GM12878 (cell line): ENCODE measurements at regions not wholly inside any gene's neighbourhood (a gene's known extent, or its start where the extent isn't known, plus 50 kb on each side); places are given as distances from the start of the nearest gene placed in this dataset.

Source experiments
- ATAC-seq: fragments of 200-7000 bp; cut with Tn5 transposase; 3 replicates; pipeline ENCODE4 v1.9.1; 2020; ENCODE audit warnings: mild to moderate bottlenecking, moderate library complexity
- BruUV-seq: library from RNA; stranded (reverse); fragments of 400-500 nt; replicated peaks from 2 replicates; lab custom pipeline; 2021; lab: Mats Ljungman, UMichigan
- CTCF ChIA-PET: fragments of 300-600 bp; sonication (Branson Sonifier 250); formaldehyde crosslinking; extraction: SDS; loops from one replicate; lab custom pipeline; 2021; ENCODE audit warnings: inconsistent platforms; lab: Yijun Ruan, JAX
- POLR2A ChIA-PET: fragments of 350-600 bp; formaldehyde crosslinking; extraction: SDS; loops from one replicate; lab custom pipeline; 2021; ENCODE audit warnings: inconsistent platforms; lab: Charles Lee
- RAD21 ChIA-PET: fragments of 300-600 bp; sonication (Branson Sonifier 250); formaldehyde crosslinking; loops from one replicate; lab custom pipeline; 2023; ENCODE audit warnings: antibody characterized with exemption; ENCODE audit not compliant: unreplicated experiment; lab: Charles Lee
- SMC1A ChIA-PET: fragments of 300-600 bp; sonication (Branson Sonifier 250); formaldehyde crosslinking; loops from one replicate; lab custom pipeline; 2023; ENCODE audit not compliant: unreplicated experiment, uncharacterized antibody; lab: Charles Lee
- DNase-seq: peaks from one replicate; pipeline ENCODE4 v3.0.0-alpha.2; 2011; ENCODE audit warnings: low read depth, low spot score
- FAIRE-seq: peaks from 3 replicates; lab custom pipeline; 2011; peaks lifted over from hg19 to GRCh38; lab: Jason Lieb, UNC
- H2AFZ ChIP-seq: 2 replicates; pipeline ENCODE4 v1.6.0; 2011; ENCODE audit warnings: low read depth, low read length, control low read depth; ENCODE audit not compliant: control insufficient read depth
- H3K27ac ChIP-seq: 2 replicates; pipeline ENCODE4 v1.5.1; 2011; ENCODE audit warnings: control low read depth; ENCODE audit not compliant: control insufficient read depth, insufficient read depth
- H3K27me3 ChIP-seq, 2 experiments: replicated peaks in 1 of 2; 2 replicates each; pipeline versions ENCODE4 v1.6.0 to v1.6.1; 2011; ENCODE audit warnings: low read length in 1 of 2; ENCODE audit not compliant: control insufficient read depth in 2 of 2, insufficient read depth in 2 of 2
- H3K36me3 ChIP-seq, 2 experiments: 2 replicates each; pipeline ENCODE4 v1.5.1; 2011; ENCODE audit warnings: low read length in 1 of 2; ENCODE audit not compliant: control insufficient read depth in 2 of 2, insufficient read depth in 2 of 2
- H3K4me1 ChIP-seq: 2 replicates; pipeline ENCODE4 v1.6.1; 2011; ENCODE audit warnings: mild to moderate bottlenecking, low read length, moderate library complexity, mixed read lengths; ENCODE audit not compliant: control insufficient read depth, insufficient read depth
- H3K4me2 ChIP-seq: 2 replicates; pipeline ENCODE4 v1.6.0; 2011; ENCODE audit warnings: control low read depth; ENCODE audit not compliant: control insufficient read depth, insufficient read depth
- H3K4me3 ChIP-seq: fragments of 200-600 bp; sonication (generic); 2 replicates; pipeline ENCODE4 v1.5.1; 2016
- H3K79me2 ChIP-seq: 2 replicates; pipeline ENCODE4 v1.6.0; 2011; ENCODE audit warnings: low read length; ENCODE audit not compliant: control insufficient read depth, insufficient read depth
- H3K9ac ChIP-seq: 2 replicates; pipeline ENCODE4 v1.8.0; 2011; ENCODE audit warnings: low read length, control low read depth, mixed read lengths; ENCODE audit not compliant: control insufficient read depth, insufficient read depth
- H3K9me3 ChIP-seq: replicated peaks from 3 replicates; pipeline ENCODE4 v1.5.1; 2011; ENCODE audit warnings: mild to moderate bottlenecking, low read length; ENCODE audit not compliant: control insufficient read depth, insufficient read depth
- H4K20me1 ChIP-seq: 2 replicates; pipeline ENCODE4 v1.6.0; 2011; ENCODE audit not compliant: control insufficient read depth, insufficient read depth
- ASH2L ChIP-seq: fragments of 300-600, 200-600 bp; sonication (generic); IDR thresholded peaks from 2 replicates; pipeline ENCODE4 v1.6.1; 2017; ENCODE audit warnings: low read depth, mild to moderate bottlenecking, borderline replicate concordance
- BACH1 ChIP-seq: fragments of 450-650 bp; IDR thresholded peaks from 2 replicates; pipeline ENCODE4 v1.6.1; 2017; ENCODE audit warnings: mild to moderate bottlenecking, borderline replicate concordance
- BRCA1 ChIP-seq: IDR thresholded peaks from 2 replicates; pipeline ENCODE4 v1.6.1; 2011; ENCODE audit warnings: low read depth, low read length, improper control_type of control experiment
- ETV6 ChIP-seq, 2 experiments: fragments of 450-650 bp in 1 of 2; IDR thresholded peaks in 1 of 2; conservative IDR thresholded peaks in 1 of 2; 2 replicates each; pipeline ENCODE4 v1.6.1; 2014; ENCODE audit warnings: antibody characterized with exemption in 1 of 2, borderline replicate concordance in 1 of 2, low read depth in 1 of 2, mild to moderate bottlenecking in 1 of 2, moderate library complexity in 1 of 2
- EZH2 ChIP-seq: IDR thresholded peaks from 2 replicates; pipeline ENCODE4 v1.6.1; 2012; ENCODE audit warnings: low read depth, mild to moderate bottlenecking, control low read depth, inconsistent platforms, low read length, borderline replicate concordance; ENCODE audit not compliant: control insufficient read depth
- RB1 ChIP-seq: fragments of 450-650 bp; formaldehyde crosslinking; IDR thresholded peaks from 2 replicates; pipeline ENCODE4 v1.6.1; 2017; ENCODE audit warnings: mild to moderate bottlenecking, borderline replicate concordance
- SREBF1 ChIP-seq: IDR thresholded peaks from 2 replicates; pipeline ENCODE4 v1.6.1; 2012; ENCODE audit warnings: mild to moderate bottlenecking, low read length
- TBL1XR1 ChIP-seq: IDR thresholded peaks from 2 replicates; pipeline ENCODE4 v1.6.1; 2012; ENCODE audit warnings: low read depth, low read length, improper control_type of control experiment
- TCF3 ChIP-seq: IDR thresholded peaks from 2 replicates; pipeline ENCODE4 v1.6.1; 2012; ENCODE audit warnings: low read depth, mild to moderate bottlenecking, low read length, borderline replicate concordance; ENCODE audit not compliant: insufficient read depth
- ZZZ3 ChIP-seq: IDR thresholded peaks from 2 replicates; pipeline ENCODE4 v1.6.1; 2011; ENCODE audit warnings: low read depth; ENCODE audit not compliant: control insufficient read depth, insufficient read length
- WGBS: methylation state at CpG from one replicate; pipeline ENCODE4 v1.1.6; 2016; ENCODE audit warnings: low lambda C conversion rate; ENCODE audit not compliant: insufficient replicate concordance, insufficient coverage; ENCODE audit errors: missing lambda C conversion rate; 5-methylcytosine and 5-hydroxymethylcytosine counted together
- in situ Hi-C: fragments of 300-500 bp; cut with MboI; formaldehyde crosslinking; loops from 9 replicates; pipeline ENCODE4 v1.14.3; 2018; ENCODE audit warnings: mixed read lengths
- intact Hi-C: fragments of 100-400 bp; cut with micrococcal nuclease; formaldehyde crosslinking; loops from one replicate; pipeline ENCODE4 v1.14.2; 2022; ENCODE audit not compliant: unreplicated experiment
- TF ChIP-seq, protein P1 (sequence below): IDR thresholded peaks from 2 replicates; pipeline ENCODE4 v1.6.1; 2012; ENCODE audit warnings: mild to moderate bottlenecking, low read depth, low read length

DNA sequence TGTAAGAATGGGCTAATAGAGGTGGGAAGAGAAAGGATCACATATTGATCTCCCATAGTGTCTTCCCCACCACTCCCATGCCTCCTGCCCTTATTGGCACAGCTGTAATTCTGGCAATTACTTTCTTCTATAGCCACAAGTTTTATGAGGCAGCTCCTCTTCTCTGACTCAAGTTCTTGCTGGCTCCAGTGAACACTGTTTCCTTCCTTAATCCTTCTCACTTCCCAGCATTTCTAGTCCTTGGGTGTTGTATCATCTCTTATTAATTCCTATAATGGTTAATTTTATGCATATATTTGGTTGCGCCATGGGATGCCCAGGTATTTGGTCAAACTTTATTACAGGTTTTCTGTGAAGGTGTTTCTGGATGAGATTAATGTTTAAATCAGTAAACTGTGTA, 103.3 kb downstream of the MRPL39 start:
- ChIA-PET POLR2A (interaction anchor here (1.0 kb wide), 1 partner anchor 56 kb away, joined by 3 read pairs; no protein-coding TSS in a partner anchor), CTCF (no interaction called here), SMC1A (interaction anchor here (6.1 to 6.3 kb wide), 2 partner anchors 16 to 79 kb away, joined by 49 to 61 read pairs; no protein-coding TSS in a partner anchor), RAD21 (no interaction called here)
- no peak for FAIRE-seq
- no peak overlapping the region for H3K9ac ChIP-seq
- 97% methylated on average over 1 of the region's 1 CpG for WGBS
- H3K4me3 ChIP-seq = no peak overlapping the region
- H3K9me3 ChIP-seq = peaks cover 35% of the 10 kb centered on the region
- no TSS peak for BruUV-seq
- no peaks in the 10 kb centered on the region for H4K20me1 ChIP-seq
- ATAC-seq = no peak
- H3K36me3 ChIP-seq = no peaks in the 10 kb centered on the region
- H2AFZ ChIP-seq = no peak overlapping the region
- peaks cover 42% of the 10 kb centered on the region for H3K79me2 ChIP-seq
- intact Hi-C loops = loop anchor here (2.0 kb wide), 2 partner anchors 39 to 59 kb away; no protein-coding TSS in a partner anchor
- no peaks in the 10 kb centered on the region for H3K27me3 ChIP-seq
- TF ChIP-seq RB1 = no peak
- TF ChIP-seq, protein P1, sequence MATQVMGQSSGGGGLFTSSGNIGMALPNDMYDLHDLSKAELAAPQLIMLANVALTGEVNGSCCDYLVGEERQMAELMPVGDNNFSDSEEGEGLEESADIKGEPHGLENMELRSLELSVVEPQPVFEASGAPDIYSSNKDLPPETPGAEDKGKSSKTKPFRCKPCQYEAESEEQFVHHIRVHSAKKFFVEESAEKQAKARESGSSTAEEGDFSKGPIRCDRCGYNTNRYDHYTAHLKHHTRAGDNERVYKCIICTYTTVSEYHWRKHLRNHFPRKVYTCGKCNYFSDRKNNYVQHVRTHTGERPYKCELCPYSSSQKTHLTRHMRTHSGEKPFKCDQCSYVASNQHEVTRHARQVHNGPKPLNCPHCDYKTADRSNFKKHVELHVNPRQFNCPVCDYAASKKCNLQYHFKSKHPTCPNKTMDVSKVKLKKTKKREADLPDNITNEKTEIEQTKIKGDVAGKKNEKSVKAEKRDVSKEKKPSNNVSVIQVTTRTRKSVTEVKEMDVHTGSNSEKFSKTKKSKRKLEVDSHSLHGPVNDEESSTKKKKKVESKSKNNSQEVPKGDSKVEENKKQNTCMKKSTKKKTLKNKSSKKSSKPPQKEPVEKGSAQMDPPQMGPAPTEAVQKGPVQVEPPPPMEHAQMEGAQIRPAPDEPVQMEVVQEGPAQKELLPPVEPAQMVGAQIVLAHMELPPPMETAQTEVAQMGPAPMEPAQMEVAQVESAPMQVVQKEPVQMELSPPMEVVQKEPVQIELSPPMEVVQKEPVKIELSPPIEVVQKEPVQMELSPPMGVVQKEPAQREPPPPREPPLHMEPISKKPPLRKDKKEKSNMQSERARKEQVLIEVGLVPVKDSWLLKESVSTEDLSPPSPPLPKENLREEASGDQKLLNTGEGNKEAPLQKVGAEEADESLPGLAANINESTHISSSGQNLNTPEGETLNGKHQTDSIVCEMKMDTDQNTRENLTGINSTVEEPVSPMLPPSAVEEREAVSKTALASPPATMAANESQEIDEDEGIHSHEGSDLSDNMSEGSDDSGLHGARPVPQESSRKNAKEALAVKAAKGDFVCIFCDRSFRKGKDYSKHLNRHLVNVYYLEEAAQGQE = no peak
- TF ChIP-seq BACH1 = no peak
- TF ChIP-seq BRCA1 = no peak
- TF ChIP-seq ETV6 (conservative IDR thresholded peaks at IDR 0.05 in 1 of 2, IDR thresholded peaks at IDR 0.05 in 1 of 2; ENCODE audit: borderline replicate concordance in 1 of 2, low read depth in 1 of 2) = no peak
- TF ChIP-seq ASH2L = no peak
- no peak for TF ChIP-seq ZZZ3
- TF ChIP-seq TBL1XR1 = no peak
- no peak for TF ChIP-seq SREBF1
- no peak for TF ChIP-seq EZH2
- TF ChIP-seq TCF3 = no peak
- TF ChIP-seq, all 136 proteins: peak for 0
- DNase-seq = no peak
- H3K4me2 ChIP-seq = no peak overlapping the region
- peak overlapping the region; percentile 83 for H3K27ac ChIP-seq
- in situ Hi-C loops = loop anchor here (5.0 to 10.0 kb wide), 2 partner anchors 61 to 77 kb away; no protein-coding TSS in a partner anchor
- peaks cover 36% of the 10 kb centered on the region for H3K4me1 ChIP-seq
